ENCODE measurements at regions not wholly inside any gene's neighbourhood (a gene's known extent, or its start where the extent isn't known, plus 50 kb on each side); places are given as distances from the start of the nearest gene placed in this dataset.

DNA sequence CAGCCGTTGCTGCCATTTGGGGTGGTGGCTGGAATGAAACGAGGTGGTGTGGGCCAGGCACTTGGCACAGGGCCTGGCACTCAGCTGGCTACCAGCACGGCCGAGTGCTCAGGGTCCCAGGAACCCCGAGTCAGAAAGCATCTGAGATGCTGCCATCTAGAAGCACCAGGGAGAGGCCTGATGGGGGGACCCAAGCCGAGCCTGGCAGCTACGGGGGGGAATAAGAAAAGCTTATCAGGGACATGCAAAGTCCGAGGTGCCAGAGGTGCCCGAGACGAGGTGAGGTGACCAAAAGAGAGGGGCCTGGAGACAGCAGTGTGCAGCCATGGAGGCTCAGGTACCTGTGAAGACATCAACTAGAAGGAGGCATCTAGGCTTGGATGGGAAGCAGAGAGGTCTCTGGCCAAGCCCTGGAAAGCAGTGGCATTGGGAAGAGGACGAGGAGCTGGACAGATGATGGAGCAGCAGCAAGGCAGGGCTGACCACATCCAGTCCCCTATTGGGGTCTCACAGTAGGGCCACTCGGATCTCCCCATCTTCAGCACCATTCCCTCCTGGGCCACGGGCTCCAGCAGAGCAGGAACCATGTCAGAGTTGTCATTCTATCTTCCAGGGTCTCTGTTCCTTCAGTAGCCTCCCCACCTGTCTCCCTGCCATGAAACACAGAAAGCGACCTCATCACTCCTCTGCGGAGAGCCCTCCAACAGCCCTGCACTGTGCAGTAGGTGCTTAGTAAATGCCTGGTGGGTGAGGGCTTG, 59.3 kb upstream of the DIO3 start:
- H3K36me3 ChIP-seq (replicated peaks in 1 of 2; ENCODE audit: control insufficient read depth in 1 of 2, insufficient read depth in 2 of 2, low read length in 1 of 2): no peaks in the 10 kb centered on the region
- no peak for DNase-seq
- no peaks in the 10 kb centered on the region for H3K27me3 ChIP-seq (ENCODE audit: insufficient read depth)
- no peak overlapping the region for H3K4me2 ChIP-seq
- H2AFZ ChIP-seq (ENCODE audit: low read depth): no peak overlapping the region
- no peaks in the 10 kb centered on the region; a peak in 1 of 4 replicates for H3K4me1 ChIP-seq (ENCODE audit: control insufficient read depth in 1 of 2, insufficient read depth in 2 of 2, low read depth in 1 of 2, low read length in 1 of 2)
- ChIA-PET CTCF (no interaction called here), POLR2A (no interaction called here)
- 24% methylated on average over 15 of the region's 15 CpGs for WGBS (ENCODE audit: low lambda C conversion rate)
- no peak overlapping the region for H3K9ac ChIP-seq
- H3K9me3 ChIP-seq: no peaks in the 10 kb centered on the region
- H3K27ac ChIP-seq (ENCODE audit: low read depth in 2 of 2, low read length in 1 of 2): no peak overlapping the region
- TF ChIP-seq GABPA (IDR thresholded peaks at IDR 0.05; ENCODE audit: low read depth): no peak
- TF ChIP-seq FOXM1 (IDR thresholded peaks at IDR 0.05; ENCODE audit: low read depth): no peak
- no peak for TF ChIP-seq SIN3A (IDR thresholded peaks at IDR 0.05; ENCODE audit: borderline replicate concordance, low read depth, low read length)
- no peak for TF ChIP-seq PBX3 (IDR thresholded peaks at IDR 0.05)
- no peak for TF ChIP-seq RFX5 (IDR thresholded peaks at IDR 0.05; ENCODE audit: low read length)
- TF ChIP-seq TCF12 (IDR thresholded peaks at IDR 0.05): no peak
- TF ChIP-seq TEAD4 (IDR thresholded peaks at IDR 0.05; ENCODE audit: borderline replicate concordance, insufficient read depth): no peak
- no peak for TF ChIP-seq TAF1 (IDR thresholded peaks at IDR 0.05; ENCODE audit: borderline replicate concordance, low read depth, low read length)
- H3K9me2 ChIP-seq: no peaks in the 10 kb centered on the region
- no peak overlapping the region for H3K4me3 ChIP-seq (ENCODE audit: low read depth in 2 of 2, low read length in 1 of 2)
- H4K20me1 ChIP-seq (ENCODE audit: insufficient read depth): no peaks in the 10 kb centered on the region
- no peaks in the 10 kb centered on the region for H3F3A ChIP-seq (replicated peaks; ENCODE audit: insufficient read depth)
- no peaks in the 10 kb centered on the region for H3K79me2 ChIP-seq (ENCODE audit: insufficient read depth)

- H4K20me1 ChIP-seq (ENCODE audit: insufficient read depth): no peaks in the 10 kb centered on the region
- TF ChIP-seq GABPA (IDR thresholded peaks at IDR 0.05; ENCODE audit: low read depth) (no peak), SMC3 (IDR thresholded peaks at IDR 0.05; ENCODE audit: low read depth, low read length) (no peak)
- no peaks in the 10 kb centered on the region for H3K36me3 ChIP-seq (replicated peaks in 1 of 2; ENCODE audit: control insufficient read depth in 1 of 2, insufficient read depth in 2 of 2, low read length in 1 of 2)
- H3K9ac ChIP-seq: no peak overlapping the region
- H3K79me2 ChIP-seq (ENCODE audit: insufficient read depth): no peaks in the 10 kb centered on the region
- no peak overlapping the region for H3K4me2 ChIP-seq
- no peak overlapping the region for H3K27ac ChIP-seq (ENCODE audit: low read depth in 2 of 2, low read length in 1 of 2)
- H2AFZ ChIP-seq (ENCODE audit: low read depth): no peak overlapping the region
- no peaks in the 10 kb centered on the region for H3K27me3 ChIP-seq (ENCODE audit: insufficient read depth)
- 61% methylated on average over 17 of the region's 18 CpGs for WGBS (ENCODE audit: low lambda C conversion rate)
- CTCF ChIA-PET: no interaction called here
- no peaks in the 10 kb centered on the region for H3F3A ChIP-seq (replicated peaks; ENCODE audit: insufficient read depth)
- no peak for DNase-seq
- POLR2A ChIA-PET: no interaction called here
- no peaks in the 10 kb centered on the region; a peak in 1 of 4 replicates for H3K4me1 ChIP-seq (ENCODE audit: control insufficient read depth in 1 of 2, insufficient read depth in 2 of 2, low read depth in 1 of 2, low read length in 1 of 2)
- no peaks in the 10 kb centered on the region for H3K9me2 ChIP-seq
- no peaks in the 10 kb centered on the region for H3K9me3 ChIP-seq
- no peak overlapping the region for H3K4me3 ChIP-seq (ENCODE audit: low read depth in 2 of 2, low read length in 1 of 2)
These were observed 58.4 kb upstream of the DIO3 start for GRCh38 chr14:101502761-101503392.

DNA sequence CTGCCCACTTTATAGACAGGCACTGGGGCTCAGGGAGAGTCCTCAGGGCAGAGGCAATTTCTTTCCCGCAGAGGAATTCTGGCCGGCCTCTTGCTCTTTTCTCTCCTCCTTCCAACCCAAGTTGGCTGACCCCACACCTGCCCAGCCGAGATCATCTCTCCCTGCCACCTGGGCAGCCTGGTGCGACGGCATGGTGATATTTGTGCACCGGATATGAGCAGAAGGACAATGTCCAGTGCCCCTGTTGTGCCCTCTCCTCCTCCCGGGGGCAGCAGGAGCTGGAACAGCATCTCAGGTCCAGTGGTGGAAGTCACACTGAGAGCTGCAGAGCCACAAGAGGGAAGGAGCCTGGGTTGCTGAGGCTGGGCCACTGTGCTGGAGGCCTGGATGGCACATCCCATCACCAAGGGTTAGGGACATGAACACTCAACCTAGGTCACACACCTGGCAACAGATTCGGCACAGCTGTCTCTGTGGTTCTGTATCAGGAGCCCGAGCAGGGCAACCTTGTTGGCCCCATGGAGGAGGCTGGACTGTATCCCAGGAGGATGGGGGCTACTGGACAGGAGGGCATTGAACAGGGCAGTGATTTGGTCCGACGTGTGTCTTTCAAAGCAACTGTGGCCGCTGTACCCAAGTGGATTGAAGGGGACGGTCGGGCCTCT, 57.7 kb upstream of the DIO3 start:
- no peak overlapping the region for H3K27ac ChIP-seq (ENCODE audit: low read depth in 2 of 2, low read length in 1 of 2)
- H4K20me1 ChIP-seq (ENCODE audit: insufficient read depth): no peaks in the 10 kb centered on the region
- H3K4me2 ChIP-seq: no peak overlapping the region
- H2AFZ ChIP-seq (ENCODE audit: low read depth): no peak overlapping the region
- ChIA-PET POLR2A (no interaction called here), CTCF (no interaction called here)
- no peak overlapping the region for H3K4me3 ChIP-seq (ENCODE audit: low read depth in 2 of 2, low read length in 1 of 2)
- H3K27me3 ChIP-seq (ENCODE audit: insufficient read depth): no peaks in the 10 kb centered on the region
- H3K9ac ChIP-seq: no peak overlapping the region
- DNase-seq: no peak
- H3K9me2 ChIP-seq: no peaks in the 10 kb centered on the region
- no peaks in the 10 kb centered on the region for H3K9me3 ChIP-seq
- no peaks in the 10 kb centered on the region for H3K79me2 ChIP-seq (ENCODE audit: insufficient read depth)
- no peaks in the 10 kb centered on the region for H3K36me3 ChIP-seq (replicated peaks in 1 of 2; ENCODE audit: control insufficient read depth in 1 of 2, insufficient read depth in 2 of 2, low read length in 1 of 2)
- 47% methylated on average over 13 of the region's 14 CpGs for WGBS (ENCODE audit: low lambda C conversion rate)
- no peaks in the 10 kb centered on the region for H3F3A ChIP-seq (replicated peaks; ENCODE audit: insufficient read depth)
- no peaks in the 10 kb centered on the region; a peak in 1 of 4 replicates for H3K4me1 ChIP-seq (ENCODE audit: control insufficient read depth in 1 of 2, insufficient read depth in 2 of 2, low read depth in 1 of 2, low read length in 1 of 2)
- TF ChIP-seq TEAD4 (IDR thresholded peaks at IDR 0.05; ENCODE audit: borderline replicate concordance, insufficient read depth) (no peak), SIN3A (IDR thresholded peaks at IDR 0.05; ENCODE audit: borderline replicate concordance, low read depth, low read length) (no peak), JUND (IDR thresholded peaks at IDR 0.05) (no peak), CTCF (IDR thresholded peaks at IDR 0.05) (no peak), USF1 (IDR thresholded peaks at IDR 0.05; ENCODE audit: borderline replicate concordance, low read depth) (no peak), CHD2 (IDR thresholded peaks at IDR 0.05; ENCODE audit: low read length, partially characterized antibody) (no peak), FOXJ3 (CRISPR knock-in tag; IDR thresholded peaks at IDR 0.05) (no peak), EP300 (IDR thresholded peaks at IDR 0.05; ENCODE audit: borderline replicate concordance in 1 of 2, low read depth in 1 of 2, low read length in 1 of 2) (no peak), MEF2A (IDR thresholded peaks at IDR 0.05; ENCODE audit: borderline replicate concordance, low read depth) (no peak)

Data from SK-N-SH (cell line).